GM12878 (cell line): ENCODE measurements at regions not wholly inside any gene's neighbourhood (a gene's known extent, or its start where the extent isn't known, plus 50 kb on each side); places are given as distances from the start of the nearest gene placed in this dataset.

Experiments used
- ATF2 ChIP-seq: IDR thresholded peaks from 2 replicates; pipeline ENCODE4 v1.6.1; 2012; ENCODE audit warnings: low read length, inconsistent platforms
- CTCF ChIP-seq, 3 experiments: IDR thresholded peaks in 2 of 3; conservative IDR thresholded peaks in 1 of 3; 2 replicates each; pipeline ENCODE4 v1.5.1; 2011; ENCODE audit warnings: low read depth in 3 of 3, low read length in 3 of 3, mild to moderate bottlenecking in 3 of 3, control low read depth in 2 of 3, moderate library complexity in 2 of 3, inconsistent platforms in 1 of 3, mixed read lengths in 1 of 3; ENCODE audit not compliant: control insufficient read depth in 2 of 3, insufficient read depth in 1 of 3; ENCODE audit errors: extremely low read depth in 1 of 3
- EGR1 ChIP-seq, 2 experiments: IDR thresholded peaks; 1 replicate in 1 of 2; 2 replicates in 1 of 2; pipeline ENCODE4 v1.6.1; 2011 to 2012; ENCODE audit warnings: low read depth in 2 of 2, low read length in 2 of 2, borderline replicate concordance in 1 of 2, mild to moderate bottlenecking in 1 of 2, moderate library complexity in 1 of 2
- FOXK2 ChIP-seq: fragments of 450-650 bp; IDR thresholded peaks from 2 replicates; pipeline ENCODE4 v1.6.1; 2017; ENCODE audit warnings: mild to moderate bottlenecking, moderate library complexity
- HDGF ChIP-seq: fragments of 450-650 bp; IDR thresholded peaks from 2 replicates; pipeline ENCODE4 v1.6.1; 2016; ENCODE audit warnings: antibody characterized with exemption
- JUND ChIP-seq: IDR thresholded peaks from 2 replicates; pipeline ENCODE4 v1.6.1; 2012; ENCODE audit warnings: low read depth, mild to moderate bottlenecking, low read length, improper control_type of control experiment, moderate library complexity
- LARP7 ChIP-seq: fragments of 450-650 bp; IDR thresholded peaks from 2 replicates; pipeline ENCODE4 v1.6.1; 2017; ENCODE audit warnings: mild to moderate bottlenecking
- NBN ChIP-seq: fragments of 450-650 bp; IDR thresholded peaks from 2 replicates; pipeline ENCODE4 v1.6.1; 2016
- PAX5 ChIP-seq: IDR thresholded peaks from 2 replicates; pipeline ENCODE4 v1.6.1; 2011; ENCODE audit warnings: low read depth, low read length, borderline replicate concordance
- PML ChIP-seq: IDR thresholded peaks from 2 replicates; pipeline ENCODE4 v1.6.1; 2012; ENCODE audit warnings: low read length, inconsistent platforms
- POLR2AphosphoS5 ChIP-seq: IDR thresholded peaks from 2 replicates; pipeline ENCODE4 v1.6.1; 2011; ENCODE audit warnings: mild to moderate bottlenecking, low read length, inconsistent platforms
- SKIL ChIP-seq: fragments of 450-650 bp; IDR thresholded peaks from 2 replicates; pipeline ENCODE4 v1.6.1; 2017; ENCODE audit warnings: mild to moderate bottlenecking, low read depth, inconsistent platforms; ENCODE audit not compliant: poor library complexity, severe bottlenecking
- ZNF217 ChIP-seq: fragments of 450-650 bp; IDR thresholded peaks from 2 replicates; pipeline ENCODE4 v1.6.1; 2017; ENCODE audit warnings: antibody characterized with exemption, mild to moderate bottlenecking
- ZNF622 ChIP-seq: fragments of 450-650 bp; IDR thresholded peaks from 2 replicates; pipeline ENCODE4 v1.6.1; 2017; ENCODE audit warnings: mild to moderate bottlenecking, inconsistent platforms

- TF ChIP-seq ZNF217 (no peak), PML (no peak), ATF2 (no peak), EGR1 (IDR thresholded peaks at IDR 0.05; ENCODE audit: borderline replicate concordance in 1 of 2, low read depth in 2 of 2, low read length in 2 of 2) (no peak), SKIL (no peak), LARP7 (no peak), FOXK2 (no peak), NBN (no peak), CTCF (IDR thresholded peaks at IDR 0.05 in 2 of 3, conservative IDR thresholded peaks at IDR 0.05 in 1 of 3; ENCODE audit: control insufficient read depth in 2 of 3, extremely low read depth in 1 of 3, insufficient read depth in 1 of 3, low read depth in 3 of 3, low read length in 3 of 3) (no peak), PAX5 (no peak), HDGF (no peak), ZNF622 (no peak), JUND (no peak), POLR2AphosphoS5 (no peak)
Observed at GRCh38 chr14:42079911-42080310, 473.2 kb downstream of the LRFN5 start.
